WI38 (cell line): ENCODE measurements at regions not wholly inside any gene's neighbourhood (a gene's known extent, or its start where the extent isn't known, plus 50 kb on each side); places are given as distances from the start of the nearest gene placed in this dataset.

Source experiments
- H3K4me3 ChIP-seq: 2 replicates; pipeline ENCODE4 v1.5.1; 2011; ENCODE audit warnings: low read depth, mild to moderate bottlenecking, control low read depth, low read length
- TF ChIP-seq, protein P1 (sequence below): IDR thresholded peaks from 2 replicates; pipeline ENCODE4 v1.5.1; 2012; ENCODE audit warnings: low read depth, mild to moderate bottlenecking, control low read depth, low read length

DNA sequence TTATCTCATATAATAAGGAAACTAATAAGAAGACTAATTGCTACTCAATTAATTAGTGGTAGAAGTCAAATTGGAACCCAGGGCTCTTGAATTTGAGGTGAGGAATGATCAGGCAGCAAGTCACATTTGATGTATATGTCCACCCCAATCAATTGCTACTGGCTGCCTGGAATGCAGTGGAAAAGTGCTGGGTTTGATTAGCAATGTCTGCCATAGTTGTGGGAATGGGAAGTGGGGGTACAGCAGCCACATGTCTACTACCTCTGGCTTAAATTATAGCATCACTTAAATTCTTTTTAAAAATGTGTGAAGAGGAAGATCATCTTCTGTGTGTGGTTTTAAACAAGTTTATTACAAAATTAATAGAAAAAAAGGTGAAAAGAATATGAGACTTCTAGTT lies 50.8 kb upstream of the NAV2 start:
- H3K4me3 ChIP-seq: no peak overlapping the region
- TF ChIP-seq, protein P1, sequence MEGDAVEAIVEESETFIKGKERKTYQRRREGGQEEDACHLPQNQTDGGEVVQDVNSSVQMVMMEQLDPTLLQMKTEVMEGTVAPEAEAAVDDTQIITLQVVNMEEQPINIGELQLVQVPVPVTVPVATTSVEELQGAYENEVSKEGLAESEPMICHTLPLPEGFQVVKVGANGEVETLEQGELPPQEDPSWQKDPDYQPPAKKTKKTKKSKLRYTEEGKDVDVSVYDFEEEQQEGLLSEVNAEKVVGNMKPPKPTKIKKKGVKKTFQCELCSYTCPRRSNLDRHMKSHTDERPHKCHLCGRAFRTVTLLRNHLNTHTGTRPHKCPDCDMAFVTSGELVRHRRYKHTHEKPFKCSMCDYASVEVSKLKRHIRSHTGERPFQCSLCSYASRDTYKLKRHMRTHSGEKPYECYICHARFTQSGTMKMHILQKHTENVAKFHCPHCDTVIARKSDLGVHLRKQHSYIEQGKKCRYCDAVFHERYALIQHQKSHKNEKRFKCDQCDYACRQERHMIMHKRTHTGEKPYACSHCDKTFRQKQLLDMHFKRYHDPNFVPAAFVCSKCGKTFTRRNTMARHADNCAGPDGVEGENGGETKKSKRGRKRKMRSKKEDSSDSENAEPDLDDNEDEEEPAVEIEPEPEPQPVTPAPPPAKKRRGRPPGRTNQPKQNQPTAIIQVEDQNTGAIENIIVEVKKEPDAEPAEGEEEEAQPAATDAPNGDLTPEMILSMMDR: no peak

DNA sequence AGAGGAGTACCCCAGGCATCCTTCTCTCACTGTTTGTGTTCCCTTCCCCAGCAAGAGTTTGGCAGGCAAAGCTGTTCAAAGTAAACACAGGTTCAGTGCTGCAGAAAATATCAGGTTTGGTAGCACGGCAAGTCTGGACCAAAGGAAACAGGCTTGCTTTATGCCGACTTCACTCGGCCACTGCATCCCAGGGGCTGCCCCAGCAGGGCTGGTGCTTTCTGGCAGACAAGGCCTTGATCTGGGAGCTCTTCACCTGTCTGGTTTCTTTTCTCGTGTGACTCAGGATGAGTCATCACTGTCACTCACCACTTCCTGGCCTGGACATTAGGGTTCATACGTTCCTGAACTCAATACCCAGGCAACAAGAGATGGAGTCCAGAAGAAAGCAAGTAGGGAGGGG lies 52.6 kb upstream of the NAV2 start:
- TF ChIP-seq, protein P1: no peak

DNA sequence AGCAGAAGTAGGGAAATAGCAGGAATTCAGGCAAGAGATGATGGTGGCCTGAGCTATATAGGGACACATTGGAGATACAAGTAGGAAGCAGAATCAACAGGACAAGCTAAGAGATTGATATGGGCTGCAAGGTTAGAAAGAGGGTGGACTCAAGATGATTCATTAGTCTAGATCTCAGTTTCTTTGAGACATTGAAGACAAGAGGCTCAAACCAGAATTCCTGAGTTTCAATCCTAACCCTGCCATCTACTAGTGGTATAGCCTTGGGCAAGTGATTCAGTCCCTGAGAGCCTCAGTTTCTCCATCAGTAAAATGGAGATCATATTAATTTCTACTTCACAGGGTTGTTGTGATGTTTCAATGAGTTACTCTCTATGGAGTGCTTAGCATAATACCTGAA lies 53.1 kb upstream of the NAV2 start:
- TF ChIP-seq, protein P1: no peak

More for the DNA sequence above, 52.6 kb upstream of the NAV2 start:
- H3K4me3 ChIP-seq: no peak overlapping the region

DNA sequence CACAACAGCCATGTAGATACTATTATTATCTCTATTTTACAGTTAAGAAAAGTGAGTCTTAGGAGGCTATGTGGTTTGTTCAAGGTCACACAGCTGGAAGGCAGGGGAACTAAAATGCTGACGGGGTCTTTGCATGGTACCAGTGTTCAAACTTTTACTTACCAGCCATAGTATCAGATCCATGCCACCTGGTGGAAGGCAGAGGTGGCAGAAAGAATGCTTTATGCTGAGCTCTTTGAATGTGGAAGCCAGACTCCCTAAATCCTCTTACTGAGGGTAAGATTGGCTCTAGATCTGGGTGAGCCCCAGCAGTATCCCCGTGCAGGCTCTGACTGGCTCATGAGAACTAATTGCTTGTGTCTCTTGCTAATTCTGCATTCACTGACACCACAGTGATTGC lies 54.3 kb upstream of the NAV2 start:
- H3K4me3 ChIP-seq: no peak overlapping the region
- TF ChIP-seq, protein P1: no peak

More for the DNA sequence above, 53.1 kb upstream of the NAV2 start:
- no peak overlapping the region for H3K4me3 ChIP-seq

DNA sequence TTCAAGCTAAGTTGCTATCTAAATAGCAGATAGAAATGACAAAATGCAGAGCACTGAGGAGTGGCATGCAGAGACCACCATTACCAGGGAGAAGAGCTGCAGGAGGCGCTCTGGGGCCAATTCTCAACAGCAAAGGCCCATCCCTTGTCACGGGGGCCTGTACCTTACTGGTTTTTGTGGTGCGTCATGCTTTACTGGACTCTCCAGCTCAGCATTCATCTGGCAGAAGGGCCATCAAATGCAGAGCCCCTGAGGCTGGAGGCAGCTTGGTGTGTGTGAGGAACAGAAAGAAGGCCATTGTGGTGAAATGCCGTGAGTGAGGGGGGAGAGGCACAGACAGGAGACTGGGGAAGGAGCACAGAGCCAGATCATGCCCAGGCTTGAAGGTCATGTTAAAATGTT lies 56.5 kb upstream of the NAV2 start:
- TF ChIP-seq, protein P1: no peak
- no peak overlapping the region for H3K4me3 ChIP-seq

DNA sequence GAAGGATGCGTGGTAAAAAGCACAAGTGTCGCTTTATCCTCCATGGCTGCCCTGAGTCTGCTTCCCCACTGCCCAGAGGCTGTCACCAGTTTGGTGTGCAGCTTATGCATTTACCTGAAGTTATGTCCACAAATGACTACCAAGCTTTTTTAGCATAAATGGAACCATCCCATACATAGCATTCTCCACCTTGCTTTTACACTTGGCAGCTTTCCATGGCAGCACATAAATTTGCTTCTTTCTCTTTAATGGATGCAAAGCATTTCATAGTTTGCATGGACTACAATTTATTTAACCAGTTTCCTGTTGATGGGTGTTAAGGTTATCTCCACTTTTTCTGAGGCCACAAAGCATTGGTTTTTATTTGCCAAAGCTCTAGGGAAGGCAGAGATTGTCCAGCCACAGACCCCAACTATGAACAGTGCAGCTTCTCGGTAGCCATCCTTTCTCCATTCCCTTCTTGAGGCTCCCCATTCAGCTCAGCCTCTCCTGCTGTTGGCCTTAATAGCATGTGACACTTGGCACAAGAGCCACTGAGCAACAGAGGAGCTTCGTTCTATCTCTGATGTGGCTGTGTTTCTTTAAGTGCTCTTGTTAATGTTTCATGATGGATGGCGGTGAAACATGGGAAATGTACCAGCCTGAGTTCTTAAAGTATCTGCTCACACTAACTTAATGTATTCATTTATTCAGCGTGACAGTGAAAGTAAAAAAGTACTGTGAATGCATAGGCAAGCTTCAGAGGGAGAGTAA lies 59.8 kb upstream of the NAV2 start:
- H3K4me3 ChIP-seq: no peak overlapping the region
- TF ChIP-seq, protein P1: no peak

DNA sequence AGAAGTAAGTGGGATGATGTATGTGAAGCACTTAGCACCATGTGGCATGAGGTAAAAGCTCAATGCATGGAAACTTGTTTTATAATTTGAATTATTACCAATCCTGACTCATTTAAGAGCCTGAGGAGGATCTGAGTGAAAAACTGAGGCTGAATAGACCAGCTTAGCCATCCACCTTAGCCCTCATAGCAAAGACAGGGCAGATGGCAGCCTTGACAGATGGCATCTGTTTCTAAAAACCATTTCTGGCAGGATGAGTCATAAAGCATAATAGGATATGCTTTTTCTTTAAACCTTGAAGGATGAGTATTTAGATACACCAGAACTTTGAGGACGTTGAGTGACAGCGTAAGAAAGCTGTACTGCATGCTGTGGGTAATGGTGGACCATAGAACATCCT lies 61.0 kb upstream of the NAV2 start:
- TF ChIP-seq, protein P1: no peak
- no peak overlapping the region for H3K4me3 ChIP-seq
